B cell (primary cell): ENCODE measurements at regions not wholly inside any gene's neighbourhood (a gene's known extent, or its start where the extent isn't known, plus 50 kb on each side); places are given as distances from the start of the nearest gene placed in this dataset.

Source experiments
- CTCF ChIP-seq: fragments of 200-600 bp; IDR thresholded peaks from one replicate; pipeline ENCODE4 v1.8.0; 2022; ENCODE audit warnings: antibody characterized with exemption, mild to moderate bottlenecking
- EZH2 ChIP-seq: IDR thresholded peaks from 2 replicates; pipeline ENCODE4 v1.6.1; 2012; ENCODE audit warnings: borderline replicate concordance, low read depth, mild to moderate bottlenecking, moderate library complexity, low read length; ENCODE audit not compliant: insufficient read depth, poor library complexity, severe bottlenecking

- no peak for TF ChIP-seq CTCF
- TF ChIP-seq EZH2 = no peak
Observed at GRCh38 chr17:59502800-59503199, 62.6 kb upstream of the DHX40 start.
